ENCODE measurements at regions not wholly inside any gene's neighbourhood (a gene's known extent, or its start where the extent isn't known, plus 50 kb on each side); places are given as distances from the start of the nearest gene placed in this dataset.
"Not testable (repeated sequence)": the region's sequence is repeated elsewhere in the genome, so short reads cannot be mapped to it uniquely, and the experiment has no call there.

- Histone ChIP-seq H3K4me3 (no peak overlapping the region), H3K9me3 (replicated peaks in 1 of 3) (no peaks in the 10 kb centered on the region), H3K27me3 (no peaks in the 10 kb centered on the region), H3K27ac (no peak overlapping the region), H3K36me3 (replicated peaks in 1 of 2) (no peaks in the 10 kb centered on the region), H3K4me1 (replicated peaks in 1 of 2) (no peaks in the 10 kb centered on the region)
- TF ChIP-seq POLR2A (IDR thresholded peaks at IDR 0.05): no peak
- 91 to 95% (median 93%) methylated on average over 39 to 41 of the region's 41 CpGs for WGBS, 4 donors
- DNase-seq: no peak
- intact Hi-C loops (cut with DNase I): no loop called here
Observed at GRCh38 chr6:128580224-128581110, 60.1 kb upstream of the PTPRK start.

- H3K9me3 ChIP-seq (replicated peaks in 1 of 3); intact Hi-C loops (cut with DNase I); DNase-seq; H3K27ac ChIP-seq; H3K4me3 ChIP-seq; H3K4me1 ChIP-seq (replicated peaks in 1 of 2); H3K36me3 ChIP-seq (replicated peaks in 1 of 2); H3K27me3 ChIP-seq: not testable (repeated sequence)
- 87 to 96% (median 90%) methylated on average over 5 of the region's 5 CpGs for WGBS, 4 donors
Observed at GRCh38 chr6:128575254-128575653, 54.9 kb upstream of the PTPRK start.

GRCh38 chr6:128574402-128574801, 54.0 kb upstream of the PTPRK start:
- Histone ChIP-seq H3K4me1 (replicated peaks in 1 of 2) (no peaks in the 10 kb centered on the region), H3K4me3 (no peak overlapping the region), H3K9me3 (replicated peaks in 1 of 3) (no peaks in the 10 kb centered on the region), H3K36me3 (replicated peaks in 1 of 2) (no peaks in the 10 kb centered on the region), H3K27ac (no peak overlapping the region), H3K27me3 (no peaks in the 10 kb centered on the region)
- intact Hi-C loops (cut with DNase I): no loop called here
- no peak for DNase-seq
- no peak for TF ChIP-seq CTCF (IDR thresholded peaks at IDR 0.05)
- no peak for TF ChIP-seq POLR2A (IDR thresholded peaks at IDR 0.05)

- intact Hi-C loops (cut with DNase I): no loop called here
- DNase-seq: no peak
- no peaks in the 10 kb centered on the region for H3K36me3 ChIP-seq (replicated peaks in 1 of 2)
- no peaks in the 10 kb centered on the region for H3K27me3 ChIP-seq
- no peak overlapping the region for H3K27ac ChIP-seq
- no peaks in the 10 kb centered on the region for H3K9me3 ChIP-seq (replicated peaks in 1 of 3)
- WGBS, 4 donors: 88 to 95% (median 93%) methylated on average over 8 of the region's 8 CpGs
- no peak overlapping the region for H3K4me3 ChIP-seq
- no peaks in the 10 kb centered on the region for H3K4me1 ChIP-seq (replicated peaks in 1 of 2)
- no peak for TF ChIP-seq POLR2A (IDR thresholded peaks at IDR 0.05)
- no peak for TF ChIP-seq CTCF (IDR thresholded peaks at IDR 0.05)
Observed at GRCh38 chr6:128573036-128573435, 52.6 kb upstream of the PTPRK start.

- intact Hi-C loops (cut with DNase I): no loop called here
- no peaks in the 10 kb centered on the region for H3K4me1 ChIP-seq (replicated peaks in 1 of 2)
- no peaks in the 10 kb centered on the region for H3K9me3 ChIP-seq (replicated peaks in 1 of 3)
- H3K27ac ChIP-seq: no peak overlapping the region
- TF ChIP-seq POLR2A (IDR thresholded peaks at IDR 0.05): no peak
- TF ChIP-seq CTCF (IDR thresholded peaks at IDR 0.05): no peak
- H3K27me3 ChIP-seq: no peaks in the 10 kb centered on the region
- no peak for DNase-seq
- 53 to 71% (median 60%) methylated on average over 1 of the region's 1 CpG for WGBS, 4 donors
- no peaks in the 10 kb centered on the region for H3K36me3 ChIP-seq (replicated peaks in 1 of 2)
- no peak overlapping the region for H3K4me3 ChIP-seq
Observed at GRCh38 chr6:128572294-128572693, 51.9 kb upstream of the PTPRK start.
